ENCODE measurements at regions not wholly inside any gene's neighbourhood (a gene's known extent, or its start where the extent isn't known, plus 50 kb on each side); places are given as distances from the start of the nearest gene placed in this dataset.

- TF ChIP-seq CTCF (IDR thresholded peaks at IDR 0.05; ENCODE audit: low read depth, low read length, missing control alignments): no peak
- no peak for DNase-seq (ENCODE audit: extremely low read depth, low read depth)
- H3K4me3 ChIP-seq (replicated peaks; ENCODE audit: low read depth, low read length): no peak overlapping the region
These were observed 52.7 kb upstream of the CRIM1 start for GRCh38 chr2:36302911-36303310.

DNA sequence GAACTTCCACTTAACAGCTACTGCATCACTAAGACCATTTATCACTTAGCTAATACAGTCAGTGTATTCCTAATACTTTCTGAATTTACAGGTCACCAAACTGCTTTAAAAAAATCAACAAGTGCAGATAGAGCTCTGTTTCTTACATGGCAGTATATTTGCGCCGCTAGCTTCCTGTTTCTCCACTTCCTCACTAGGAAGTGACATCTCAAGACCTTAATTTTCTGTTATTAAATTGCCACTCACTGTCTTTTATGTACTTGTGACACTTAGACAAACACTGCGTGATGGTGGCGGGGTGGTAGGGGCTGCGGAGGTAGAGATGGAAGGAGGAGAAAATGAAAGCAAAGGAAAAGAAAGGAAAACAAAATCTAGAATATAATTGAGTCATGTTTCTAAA, 53.7 kb upstream of the CRIM1 start:
- no peak for DNase-seq (ENCODE audit: extremely low read depth, low read depth)
- TF ChIP-seq CTCF (IDR thresholded peaks at IDR 0.05; ENCODE audit: low read depth, low read length, missing control alignments): no peak

GRCh38 chr2:36300697-36301096, 54.9 kb upstream of the CRIM1 start:
- no peak overlapping the region for H3K4me3 ChIP-seq (replicated peaks; ENCODE audit: low read depth, low read length)
- DNase-seq (ENCODE audit: extremely low read depth, low read depth): no peak
- TF ChIP-seq CTCF (IDR thresholded peaks at IDR 0.05; ENCODE audit: low read depth, low read length, missing control alignments): no peak

More for the DNA sequence above, 53.7 kb upstream of the CRIM1 start:
- H3K4me3 ChIP-seq (replicated peaks; ENCODE audit: low read depth, low read length): no peak overlapping the region

- TF ChIP-seq CTCF (IDR thresholded peaks at IDR 0.05; ENCODE audit: low read depth, low read length, missing control alignments): no peak
- H3K4me3 ChIP-seq (replicated peaks; ENCODE audit: low read depth, low read length): no peak overlapping the region
- no peak for DNase-seq (ENCODE audit: extremely low read depth, low read depth)
These were observed 58.8 kb upstream of the CRIM1 start for GRCh38 chr2:36296798-36297197.

- H3K4me3 ChIP-seq (replicated peaks; ENCODE audit: low read depth, low read length): no peak overlapping the region
- DNase-seq (ENCODE audit: extremely low read depth, low read depth): no peak
- no peak for TF ChIP-seq CTCF (IDR thresholded peaks at IDR 0.05; ENCODE audit: low read depth, low read length, missing control alignments)
These were observed 61.3 kb upstream of the CRIM1 start for GRCh38 chr2:36294316-36294721.

- no peak for TF ChIP-seq CTCF (IDR thresholded peaks at IDR 0.05; ENCODE audit: low read depth, low read length, missing control alignments)
- no peak for DNase-seq (ENCODE audit: extremely low read depth, low read depth)
- H3K4me3 ChIP-seq (replicated peaks; ENCODE audit: low read depth, low read length): no peak overlapping the region
These were observed 65.2 kb upstream of the CRIM1 start for GRCh38 chr2:36290306-36290856.

DNA sequence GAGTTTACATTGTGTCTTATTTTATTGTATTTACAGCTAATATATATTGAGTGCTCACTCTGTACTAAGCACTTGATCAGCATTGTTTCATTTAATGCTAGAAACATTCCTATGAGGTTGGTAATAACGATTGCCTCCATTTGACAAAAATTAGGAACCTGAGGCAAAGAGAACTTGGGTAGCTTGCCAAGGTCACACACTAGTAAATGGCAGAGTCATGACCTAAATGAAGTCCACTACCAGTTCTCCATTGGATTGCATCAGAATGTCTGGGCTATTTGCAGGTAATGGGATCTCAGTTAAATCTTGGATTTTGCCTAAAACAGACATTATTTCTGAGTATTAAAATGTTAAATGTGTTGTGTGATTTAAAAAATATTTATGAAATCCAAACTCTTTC, 65.8 kb upstream of the CRIM1 start:
- H3K4me3 ChIP-seq (replicated peaks; ENCODE audit: low read depth, low read length): no peak overlapping the region
- no peak for TF ChIP-seq CTCF (IDR thresholded peaks at IDR 0.05; ENCODE audit: low read depth, low read length, missing control alignments)
- no peak for DNase-seq (ENCODE audit: extremely low read depth, low read depth)

Measured in HFF-Myc (cell line).